ENCODE measurements at regions not wholly inside any gene's neighbourhood (a gene's known extent, or its start where the extent isn't known, plus 50 kb on each side); places are given as distances from the start of the nearest gene placed in this dataset.

DNA sequence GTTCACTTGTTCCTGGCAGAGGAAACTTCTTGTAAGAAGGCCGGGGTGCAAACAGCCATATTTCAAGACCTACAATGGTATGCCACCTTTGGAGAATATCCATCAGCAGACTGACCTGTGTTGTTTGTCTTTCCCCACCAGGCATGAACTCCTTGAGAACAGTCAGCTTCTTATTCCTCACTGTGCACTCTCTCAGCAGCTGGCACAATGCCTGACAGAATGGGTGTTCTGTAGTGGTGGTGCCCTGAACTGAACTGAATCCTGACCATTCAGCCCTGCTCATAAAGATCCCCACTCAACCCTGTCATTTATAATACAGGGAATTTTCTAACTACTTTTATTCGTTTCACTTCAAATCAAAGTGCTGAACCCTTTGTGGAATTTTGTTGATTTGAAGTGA lies 206.9 kb downstream of the COX7C start:
- Histone ChIP-seq H3K27me3 (no peaks in the 10 kb centered on the region), H3K27ac (no peak overlapping the region), H3K4me1 (no peaks in the 10 kb centered on the region), H3K4me3 (no peak overlapping the region), H3K9me3 (peaks cover 0 to 3% of the 10 kb centered on the region in 2 donors), H3K36me3 (no peaks in the 10 kb centered on the region)
- no peak for DNase-seq (ENCODE audit: low spot score in 2 of 2)
- TF ChIP-seq, protein P1, sequence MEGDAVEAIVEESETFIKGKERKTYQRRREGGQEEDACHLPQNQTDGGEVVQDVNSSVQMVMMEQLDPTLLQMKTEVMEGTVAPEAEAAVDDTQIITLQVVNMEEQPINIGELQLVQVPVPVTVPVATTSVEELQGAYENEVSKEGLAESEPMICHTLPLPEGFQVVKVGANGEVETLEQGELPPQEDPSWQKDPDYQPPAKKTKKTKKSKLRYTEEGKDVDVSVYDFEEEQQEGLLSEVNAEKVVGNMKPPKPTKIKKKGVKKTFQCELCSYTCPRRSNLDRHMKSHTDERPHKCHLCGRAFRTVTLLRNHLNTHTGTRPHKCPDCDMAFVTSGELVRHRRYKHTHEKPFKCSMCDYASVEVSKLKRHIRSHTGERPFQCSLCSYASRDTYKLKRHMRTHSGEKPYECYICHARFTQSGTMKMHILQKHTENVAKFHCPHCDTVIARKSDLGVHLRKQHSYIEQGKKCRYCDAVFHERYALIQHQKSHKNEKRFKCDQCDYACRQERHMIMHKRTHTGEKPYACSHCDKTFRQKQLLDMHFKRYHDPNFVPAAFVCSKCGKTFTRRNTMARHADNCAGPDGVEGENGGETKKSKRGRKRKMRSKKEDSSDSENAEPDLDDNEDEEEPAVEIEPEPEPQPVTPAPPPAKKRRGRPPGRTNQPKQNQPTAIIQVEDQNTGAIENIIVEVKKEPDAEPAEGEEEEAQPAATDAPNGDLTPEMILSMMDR (IDR thresholded peaks at IDR 0.05): no peak
- no peak for TF ChIP-seq POLR2AphosphoS5 (IDR thresholded peaks at IDR 0.05)
- TF ChIP-seq POLR2A (IDR thresholded peaks at IDR 0.05): no peak
- intact Hi-C loops (cut with DNase I; ENCODE audit: low total_unique reads): no loop called here

DNA sequence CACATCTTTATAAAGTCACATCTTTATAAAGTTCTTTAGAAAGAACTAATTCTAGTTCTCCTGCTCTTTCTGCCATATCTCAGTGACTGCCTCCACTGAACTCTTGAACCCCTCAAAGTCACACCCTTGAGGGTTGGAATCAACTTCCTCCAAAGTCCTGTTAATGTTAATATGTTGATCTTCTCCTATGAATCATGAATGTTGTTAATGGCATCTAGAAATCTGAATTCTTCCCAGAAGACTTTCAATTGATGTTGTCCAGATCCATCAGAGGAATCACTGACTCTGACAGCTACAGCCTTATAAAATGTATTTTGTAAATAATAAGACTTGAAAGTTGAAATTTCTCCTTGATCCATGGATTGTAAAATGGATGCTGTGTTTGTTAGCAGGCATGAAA lies 213.4 kb downstream of the COX7C start:
- Histone ChIP-seq H3K4me3 (no peak overlapping the region), H3K36me3 (no peaks in the 10 kb centered on the region), H3K4me1 (no peaks in the 10 kb centered on the region), H3K27me3 (no peaks in the 10 kb centered on the region), H3K9me3 (peaks cover 0 to 3% of the 10 kb centered on the region in 2 donors), H3K27ac (no peak overlapping the region)
- TF ChIP-seq, protein P1 (IDR thresholded peaks at IDR 0.05): no peak
- TF ChIP-seq POLR2AphosphoS5 (IDR thresholded peaks at IDR 0.05) (no peak), POLR2A (IDR thresholded peaks at IDR 0.05) (no peak)
- intact Hi-C loops (cut with DNase I; ENCODE audit: low total_unique reads): no loop called here
- DNase-seq (ENCODE audit: low spot score in 2 of 2): no peak

DNA sequence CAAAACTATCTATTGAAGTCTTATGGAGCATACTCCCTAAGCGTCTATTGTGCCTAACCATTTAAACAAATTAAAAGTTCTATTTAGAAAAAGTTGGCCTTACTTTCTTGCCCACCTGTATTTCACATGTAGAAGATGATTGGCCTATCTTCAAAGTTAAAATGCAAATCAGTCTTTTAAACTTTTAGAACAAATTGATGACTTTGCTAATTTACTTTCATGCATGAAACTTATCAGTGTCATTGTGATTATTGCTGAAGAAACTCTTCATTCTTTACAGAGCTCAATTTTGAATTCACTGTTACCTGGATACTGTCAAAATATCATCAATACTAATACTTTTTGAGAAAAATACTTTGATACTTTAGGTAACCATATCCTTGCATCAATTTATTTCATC lies 216.1 kb downstream of the COX7C start:
- no peaks in the 10 kb centered on the region for H3K27me3 ChIP-seq
- TF ChIP-seq POLR2A (IDR thresholded peaks at IDR 0.05): no peak
- TF ChIP-seq, protein P1 (IDR thresholded peaks at IDR 0.05): no peak
- TF ChIP-seq POLR2AphosphoS5 (IDR thresholded peaks at IDR 0.05): no peak
- intact Hi-C loops (cut with DNase I; ENCODE audit: low total_unique reads): no loop called here

DNA sequence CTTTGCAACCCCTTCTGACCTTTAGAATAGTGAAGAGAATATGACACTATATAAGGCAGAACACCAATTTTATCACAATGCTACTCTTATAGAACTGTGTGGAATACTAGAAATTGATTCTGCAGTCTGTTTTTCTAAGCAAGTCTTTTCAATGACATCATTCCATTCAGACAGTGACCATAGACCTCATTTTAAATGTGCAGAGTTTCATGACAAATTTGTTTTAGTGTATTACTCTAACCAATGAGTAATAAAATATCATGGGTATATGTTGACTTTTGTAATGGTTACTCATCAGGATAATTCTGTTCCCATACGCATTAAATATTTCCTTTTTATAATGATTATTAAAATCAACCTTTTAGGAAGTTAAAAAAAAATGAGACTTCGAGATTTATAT lies 219.9 kb downstream of the COX7C start:
- TF ChIP-seq, protein P1 (IDR thresholded peaks at IDR 0.05): no peak
- no peak for TF ChIP-seq POLR2AphosphoS5 (IDR thresholded peaks at IDR 0.05)
- TF ChIP-seq POLR2A (IDR thresholded peaks at IDR 0.05): no peak
- no peaks in the 10 kb centered on the region for H3K9me3 ChIP-seq
- no peaks in the 10 kb centered on the region for H3K27me3 ChIP-seq
- no peaks in the 10 kb centered on the region for H3K36me3 ChIP-seq
- no peaks in the 10 kb centered on the region for H3K4me1 ChIP-seq
- H3K4me3 ChIP-seq: no peak overlapping the region
- intact Hi-C loops (cut with DNase I; ENCODE audit: low total_unique reads): no loop called here
- H3K27ac ChIP-seq: no peak overlapping the region
- no peak for DNase-seq (ENCODE audit: low spot score in 2 of 2)

More for the DNA sequence above, 216.1 kb downstream of the COX7C start:
- Histone ChIP-seq H3K4me3 (no peak overlapping the region), H3K9me3 (no peaks in the 10 kb centered on the region), H3K27ac (no peak overlapping the region), H3K4me1 (no peaks in the 10 kb centered on the region), H3K36me3 (no peaks in the 10 kb centered on the region)
- no peak for DNase-seq (ENCODE audit: low spot score in 2 of 2)

DNA sequence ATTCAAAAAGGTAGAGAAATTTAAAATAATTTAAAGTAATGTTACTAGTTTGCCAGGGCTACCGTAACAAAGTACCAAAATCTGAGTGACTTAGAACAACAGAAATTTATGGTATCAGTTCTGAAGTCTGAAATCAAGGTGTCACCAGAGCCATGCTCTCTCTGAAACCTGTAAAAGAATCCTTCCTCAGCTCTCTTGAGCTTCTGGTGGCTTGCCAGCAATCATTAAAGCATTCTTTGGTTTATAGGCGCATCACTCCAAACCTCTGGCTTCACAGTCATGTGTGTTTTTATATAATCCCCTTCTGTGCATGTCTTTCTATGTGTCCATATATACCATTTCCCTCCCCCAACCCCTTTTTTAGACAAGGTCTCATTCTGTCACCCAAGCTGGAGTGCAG lies 220.3 kb downstream of the COX7C start:
- H3K4me1 ChIP-seq: no peaks in the 10 kb centered on the region

More for the DNA sequence above, 220.3 kb downstream of the COX7C start:
- TF ChIP-seq POLR2AphosphoS5 (IDR thresholded peaks at IDR 0.05): no peak
- TF ChIP-seq, protein P1 (IDR thresholded peaks at IDR 0.05): no peak
- TF ChIP-seq POLR2A (IDR thresholded peaks at IDR 0.05): no peak
- no peak for DNase-seq (ENCODE audit: low spot score in 2 of 2)
- no peak overlapping the region for H3K27ac ChIP-seq
- H3K9me3 ChIP-seq: no peaks in the 10 kb centered on the region
- intact Hi-C loops (cut with DNase I; ENCODE audit: low total_unique reads): no loop called here
- no peaks in the 10 kb centered on the region for H3K36me3 ChIP-seq
- H3K27me3 ChIP-seq: no peaks in the 10 kb centered on the region
- no peak overlapping the region for H3K4me3 ChIP-seq

Measured in breast epithelium (tissue), 4 donors.